Psoas muscle (tissue), 7 donors: ENCODE measurements at regions not wholly inside any gene's neighbourhood (a gene's known extent, or its start where the extent isn't known, plus 50 kb on each side); places are given as distances from the start of the nearest gene placed in this dataset.
"Not testable (repeated sequence)": the region's sequence is repeated elsewhere in the genome, so short reads cannot be mapped to it uniquely, and the experiment has no call there.

Experiments used
- ATAC-seq, 4 donors: fragments of 200-7000 bp; cut with Tn5 transposase; one replicate each; pipeline ENCODE4 v1.9.1; 2020; ENCODE audit warnings: moderate library complexity in 3 of 4, mild to moderate bottlenecking in 2 of 4
- DNase-seq, 2 donors: peaks; one replicate each; pipeline ENCODE4 v3.0.0-alpha.2; 2020
- H3K27ac ChIP-seq: fragments of 200-600 bp; one replicate; pipeline ENCODE4 v1.8.0; 2022
- H3K27me3 ChIP-seq, 3 donors: fragments of 200-600 bp in 1 of 3; one replicate each; pipeline versions ENCODE4 v1.6.1 to v1.8.0; 2013 to 2022; ENCODE audit warnings: low read length in 2 of 3, mild to moderate bottlenecking in 2 of 3, moderate library complexity in 1 of 3; ENCODE audit not compliant: insufficient read depth in 3 of 3
- H3K36me3 ChIP-seq, 2 donors: fragments of 200-600 bp in 1 of 2; one replicate each; pipeline versions ENCODE4 v1.6.1 to v1.8.0; 2013 to 2022; ENCODE audit warnings: low read depth in 1 of 2, mild to moderate bottlenecking in 1 of 2, moderate library complexity in 1 of 2; ENCODE audit not compliant: insufficient read depth in 1 of 2
- H3K4me1 ChIP-seq: fragments of 200-600 bp; one replicate; pipeline ENCODE4 v1.8.0; 2022
- H3K4me3 ChIP-seq: fragments of 200-600 bp; one replicate; pipeline ENCODE4 v1.8.0; 2022; ENCODE audit warnings: mild to moderate bottlenecking
- H3K9me3 ChIP-seq: fragments of 200-600 bp; one replicate; pipeline ENCODE4 v1.8.0; 2022
- WGBS, 3 donors: extraction: QIAGEN DNeasy Blood & Tissue Kit; methylation state at CpG; one replicate each; pipeline versions ENCODE4 v1.1.6 to v1.1.7; 2013; 5-methylcytosine and 5-hydroxymethylcytosine counted together
- intact Hi-C, 2 donors: fragments of 100-400 bp; cut with DNase I; formaldehyde crosslinking; loops; one replicate each; pipeline versions ENCODE4 v1.11.0 to v1.14.2; 2022
- TF ChIP-seq, protein P1 (sequence below): fragments of 200-600 bp; IDR thresholded peaks from one replicate; pipeline ENCODE4 v1.8.0; 2022; ENCODE audit warnings: antibody characterized with exemption
- donor health status: healthy with polysubstance abuse.
- donor health status: DM: no; HTN: no; CAD: no; lungs with moderate emphysema.
- donor health status: Bipolar disorder and iron deficiency.
- donor health status: healthy.
- donor health status: DM: yes; HTN: yes; CAD: no.
- donor health status: DM: no; HTN: no; CAD: no.
- donor health status: DM: yes; HTN: yes; CAD: no.

DNA sequence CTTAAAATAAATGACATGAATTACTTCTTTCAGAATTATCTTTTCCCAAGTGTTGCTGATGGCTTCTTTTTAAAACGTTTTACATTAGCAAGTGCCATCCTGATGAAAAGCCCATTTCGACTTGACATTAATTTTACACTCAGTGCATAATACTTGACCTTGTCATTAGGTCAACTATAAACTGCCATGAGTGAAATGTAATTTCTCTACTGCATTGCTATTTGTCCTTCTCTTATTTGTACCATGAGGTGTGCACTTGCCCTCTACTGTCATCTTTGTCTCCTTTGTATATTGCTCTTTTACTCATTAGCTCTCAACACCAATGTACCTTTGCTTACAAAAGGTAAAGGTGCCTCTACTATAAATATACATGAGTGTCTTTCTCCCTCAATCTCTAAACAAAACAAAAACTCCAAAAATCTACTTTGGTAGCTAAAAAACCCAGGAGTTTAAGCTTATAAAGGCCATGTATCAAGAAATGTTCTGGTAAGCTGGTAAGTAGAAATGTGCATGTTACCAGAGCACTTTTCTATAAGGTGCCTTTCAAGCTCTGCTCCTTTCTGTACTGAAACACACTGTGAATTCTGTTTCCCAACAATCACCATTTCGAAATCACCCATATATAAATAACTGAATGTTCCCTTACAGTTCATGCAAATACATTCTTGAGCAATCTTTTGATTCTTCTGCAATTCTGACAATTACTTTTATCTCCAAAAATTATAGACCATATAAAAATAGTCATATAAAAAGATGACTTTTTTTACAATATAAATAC lies 351.4 kb downstream of the SLITRK5 start:
- no peak overlapping the region for H3K4me3 ChIP-seq
- intact Hi-C loops: no loop called here
- DNase-seq (no peak), ATAC-seq (no peak)
- no peaks in the 10 kb centered on the region for H3K4me1 ChIP-seq
- no peaks in the 10 kb centered on the region for H3K9me3 ChIP-seq
- H3K36me3 ChIP-seq: no peaks in the 10 kb centered on the region
- no peak overlapping the region for H3K27ac ChIP-seq
- TF ChIP-seq, protein P1, sequence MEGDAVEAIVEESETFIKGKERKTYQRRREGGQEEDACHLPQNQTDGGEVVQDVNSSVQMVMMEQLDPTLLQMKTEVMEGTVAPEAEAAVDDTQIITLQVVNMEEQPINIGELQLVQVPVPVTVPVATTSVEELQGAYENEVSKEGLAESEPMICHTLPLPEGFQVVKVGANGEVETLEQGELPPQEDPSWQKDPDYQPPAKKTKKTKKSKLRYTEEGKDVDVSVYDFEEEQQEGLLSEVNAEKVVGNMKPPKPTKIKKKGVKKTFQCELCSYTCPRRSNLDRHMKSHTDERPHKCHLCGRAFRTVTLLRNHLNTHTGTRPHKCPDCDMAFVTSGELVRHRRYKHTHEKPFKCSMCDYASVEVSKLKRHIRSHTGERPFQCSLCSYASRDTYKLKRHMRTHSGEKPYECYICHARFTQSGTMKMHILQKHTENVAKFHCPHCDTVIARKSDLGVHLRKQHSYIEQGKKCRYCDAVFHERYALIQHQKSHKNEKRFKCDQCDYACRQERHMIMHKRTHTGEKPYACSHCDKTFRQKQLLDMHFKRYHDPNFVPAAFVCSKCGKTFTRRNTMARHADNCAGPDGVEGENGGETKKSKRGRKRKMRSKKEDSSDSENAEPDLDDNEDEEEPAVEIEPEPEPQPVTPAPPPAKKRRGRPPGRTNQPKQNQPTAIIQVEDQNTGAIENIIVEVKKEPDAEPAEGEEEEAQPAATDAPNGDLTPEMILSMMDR: no peak
- 64 to 74% (median 67%) methylated on average over 3 of the region's 3 CpGs for WGBS, 3 donors
- H3K27me3 ChIP-seq: no peaks in the 10 kb centered on the region

- H3K27ac ChIP-seq: no peak overlapping the region
- TF ChIP-seq, protein P1: no peak
- ATAC-seq (no peak), DNase-seq (no peak)
- no peaks in the 10 kb centered on the region for H3K4me1 ChIP-seq
- H3K27me3 ChIP-seq: no peaks in the 10 kb centered on the region
- intact Hi-C loops: no loop called here
- H3K4me3 ChIP-seq: no peak overlapping the region
- H3K9me3 ChIP-seq: no peaks in the 10 kb centered on the region
- WGBS, 3 donors: 10 to 28% (median 17%) methylated on average over 1 of the region's 1 CpG
- H3K36me3 ChIP-seq: no peaks in the 10 kb centered on the region
Measured at GRCh38 chr13:88026241-88026640, 355.1 kb downstream of the SLITRK5 start.

DNA sequence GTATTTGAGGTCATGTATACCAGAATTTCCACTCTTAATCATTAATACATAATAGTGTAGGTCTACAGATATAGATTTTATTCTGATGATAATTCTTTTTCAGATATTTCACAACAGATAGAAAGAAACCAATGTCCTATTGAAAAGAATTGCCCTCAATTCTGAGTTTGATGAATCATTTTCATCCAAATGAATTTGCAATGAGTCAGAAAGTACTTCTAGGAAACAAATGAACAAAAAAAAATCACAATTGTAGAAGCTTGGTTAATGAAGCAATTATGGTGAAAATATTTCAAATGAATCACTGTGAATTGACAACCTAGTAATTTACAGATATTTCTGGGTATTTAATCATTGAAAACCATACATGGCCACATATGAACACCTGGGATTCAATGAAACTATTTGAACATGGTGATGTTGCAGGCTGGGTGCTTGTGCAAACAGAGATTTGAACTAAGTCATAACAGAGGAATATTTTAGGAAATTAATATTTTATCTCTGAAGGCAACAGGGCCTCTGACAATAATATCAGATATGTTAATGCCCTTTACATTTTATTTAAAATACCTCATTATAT lies 360.9 kb downstream of the SLITRK5 start:
- Histone ChIP-seq H3K27ac (no peak overlapping the region), H3K9me3 (no peaks in the 10 kb centered on the region), H3K4me1 (no peaks in the 10 kb centered on the region), H3K4me3 (no peak overlapping the region), H3K36me3 (no peaks in the 10 kb centered on the region), H3K27me3 (no peaks in the 10 kb centered on the region)
- DNase-seq (no peak), ATAC-seq (no peak)
- TF ChIP-seq, protein P1: no peak
- intact Hi-C loops: no loop called here

- H3K4me3 ChIP-seq, H3K4me1 ChIP-seq, H3K27ac ChIP-seq, ATAC-seq, H3K27me3 ChIP-seq, DNase-seq, H3K9me3 ChIP-seq, intact Hi-C loops, H3K36me3 ChIP-seq: not testable (repeated sequence)
- 84 to 94% (median 89%) methylated on average over 8 of the region's 8 CpGs for WGBS, 3 donors
Measured at GRCh38 chr13:88036205-88036604, 365.0 kb downstream of the SLITRK5 start.

GRCh38 chr13:88042489-88042888 lies 371.3 kb downstream of the SLITRK5 start:
- Histone ChIP-seq H3K36me3 (no peaks in the 10 kb centered on the region), H3K9me3 (no peaks in the 10 kb centered on the region), H3K27me3 (no peaks in the 10 kb centered on the region), H3K4me1 (no peaks in the 10 kb centered on the region), H3K4me3 (no peak overlapping the region), H3K27ac (no peak overlapping the region)
- ATAC-seq: no peak
- TF ChIP-seq, protein P1: no peak
- intact Hi-C loops: no loop called here
- no peak for DNase-seq
- 16 to 24% (median 18%) methylated on average over 1 of the region's 1 CpG for WGBS, 3 donors
